WERI-Rb-1 (cell line): ENCODE measurements at regions not wholly inside any gene's neighbourhood (a gene's known extent, or its start where the extent isn't known, plus 50 kb on each side); places are given as distances from the start of the nearest gene placed in this dataset.
"Not testable (repeated sequence)": the region's sequence is repeated elsewhere in the genome, so short reads cannot be mapped to it uniquely, and the experiment has no call there.

Source experiments
- DNase-seq: peaks from one replicate; pipeline ENCODE4 v3.0.0-alpha.2; 2020
- H3K27ac ChIP-seq: fragments of 250-450 bp; sonication (Bioruptor Pico); 2 replicates; pipeline ENCODE4 v1.5.1; 2020; ENCODE audit warnings: mild to moderate bottlenecking, moderate library complexity
- H3K27me3 ChIP-seq: fragments of 250-450 bp; sonication (Bioruptor Pico); 2 replicates; pipeline ENCODE4 v1.5.1; 2021; ENCODE audit warnings: mild to moderate bottlenecking, low read depth, moderate library complexity; ENCODE audit not compliant: insufficient read depth, severe bottlenecking
- H3K36me3 ChIP-seq: fragments of 250-450 bp; sonication (Bioruptor Pico); 2 replicates; pipeline ENCODE4 v1.5.1; 2020; ENCODE audit warnings: mild to moderate bottlenecking, moderate library complexity
- H3K4me3 ChIP-seq: 2 replicates; pipeline ENCODE4 v1.5.1; 2011; ENCODE audit warnings: low read depth, mild to moderate bottlenecking, control low read depth, low read length
- H3K9me3 ChIP-seq: fragments of 250-450 bp; sonication (Bioruptor Pico); 2 replicates; pipeline ENCODE4 v1.5.1; 2021; ENCODE audit warnings: mild to moderate bottlenecking, moderate library complexity; ENCODE audit not compliant: severe bottlenecking
- TF ChIP-seq, protein P1 (sequence below): IDR thresholded peaks from 2 replicates; pipeline ENCODE4 v1.5.1; 2011; ENCODE audit warnings: low read depth, mild to moderate bottlenecking, control low read depth, inconsistent platforms, low read length

DNA sequence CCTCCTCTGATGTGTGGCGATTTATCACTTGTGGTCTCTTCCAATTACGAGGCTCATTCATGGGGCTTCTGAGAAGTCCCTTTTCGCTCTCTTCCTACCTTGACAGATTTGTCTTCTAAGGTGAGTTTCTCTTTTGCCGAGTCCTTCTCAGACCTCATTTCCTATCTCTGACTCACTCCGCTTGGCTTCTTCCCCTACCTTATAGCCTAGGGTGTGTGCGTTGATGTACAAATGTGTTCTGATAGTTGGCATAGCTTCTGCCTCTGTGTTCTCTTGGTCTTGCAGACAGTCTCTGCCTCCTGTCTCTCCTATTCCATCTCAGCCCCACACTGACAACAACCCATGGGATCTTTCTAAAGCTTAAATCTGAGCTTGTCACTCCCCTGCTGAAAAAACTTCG is 56.9 kb upstream of the SHB start:
- TF ChIP-seq, protein P1, sequence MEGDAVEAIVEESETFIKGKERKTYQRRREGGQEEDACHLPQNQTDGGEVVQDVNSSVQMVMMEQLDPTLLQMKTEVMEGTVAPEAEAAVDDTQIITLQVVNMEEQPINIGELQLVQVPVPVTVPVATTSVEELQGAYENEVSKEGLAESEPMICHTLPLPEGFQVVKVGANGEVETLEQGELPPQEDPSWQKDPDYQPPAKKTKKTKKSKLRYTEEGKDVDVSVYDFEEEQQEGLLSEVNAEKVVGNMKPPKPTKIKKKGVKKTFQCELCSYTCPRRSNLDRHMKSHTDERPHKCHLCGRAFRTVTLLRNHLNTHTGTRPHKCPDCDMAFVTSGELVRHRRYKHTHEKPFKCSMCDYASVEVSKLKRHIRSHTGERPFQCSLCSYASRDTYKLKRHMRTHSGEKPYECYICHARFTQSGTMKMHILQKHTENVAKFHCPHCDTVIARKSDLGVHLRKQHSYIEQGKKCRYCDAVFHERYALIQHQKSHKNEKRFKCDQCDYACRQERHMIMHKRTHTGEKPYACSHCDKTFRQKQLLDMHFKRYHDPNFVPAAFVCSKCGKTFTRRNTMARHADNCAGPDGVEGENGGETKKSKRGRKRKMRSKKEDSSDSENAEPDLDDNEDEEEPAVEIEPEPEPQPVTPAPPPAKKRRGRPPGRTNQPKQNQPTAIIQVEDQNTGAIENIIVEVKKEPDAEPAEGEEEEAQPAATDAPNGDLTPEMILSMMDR, result no peak
- no peak for DNase-seq
- Histone ChIP-seq H3K36me3 (no peaks in the 10 kb centered on the region), H3K4me3 (no peak overlapping the region), H3K27ac (peak overlapping the region; percentile 70), H3K9me3 (peaks cover 2% of the 10 kb centered on the region), H3K27me3 (no peaks in the 10 kb centered on the region)

DNA sequence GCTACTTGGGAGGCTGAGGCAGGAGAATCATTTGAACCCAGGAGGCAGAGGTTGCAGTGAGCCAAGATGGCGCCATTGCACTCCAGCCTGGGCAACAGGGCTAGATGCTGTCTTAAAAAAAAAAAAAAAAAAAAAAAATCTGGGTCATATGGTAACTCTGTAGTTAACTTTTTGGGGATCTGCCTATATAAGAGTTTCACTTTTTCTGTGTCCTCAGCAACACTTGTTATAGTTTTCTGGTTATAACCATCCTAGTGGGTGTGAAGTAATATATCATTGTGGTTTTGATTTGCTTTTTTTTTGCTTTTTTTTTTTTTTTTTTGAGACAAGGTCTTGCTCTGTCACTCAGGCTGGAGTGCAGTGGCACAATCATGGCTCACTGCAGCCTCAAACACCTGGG is 54.3 kb upstream of the SHB start:
- not testable (repeated sequence) for H3K36me3 ChIP-seq, H3K9me3 ChIP-seq, H3K4me3 ChIP-seq, H3K27ac ChIP-seq, H3K27me3 ChIP-seq, DNase-seq

DNA sequence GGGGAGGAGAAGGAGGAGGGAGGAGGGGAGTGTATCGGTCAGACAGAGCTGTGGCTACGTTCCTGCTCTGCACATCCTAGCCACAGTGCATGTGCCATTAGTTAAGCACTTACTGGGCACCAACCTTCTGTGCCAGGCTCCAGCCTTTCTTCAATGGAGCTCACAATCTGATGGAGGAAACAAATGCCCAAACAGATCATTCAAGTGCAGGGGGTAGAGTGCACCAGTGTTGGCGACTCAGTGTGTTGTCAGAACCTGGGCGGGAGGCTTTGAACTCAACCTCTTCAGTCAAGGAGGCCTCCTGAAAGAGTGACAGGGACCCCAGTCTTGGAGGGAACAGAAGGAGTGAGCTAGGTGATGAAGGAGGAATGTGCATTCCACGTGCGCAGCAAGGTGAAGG is 51.9 kb upstream of the SHB start:
- TF ChIP-seq, protein P1, result no peak
- H3K9me3 ChIP-seq, result peaks cover 2% of the 10 kb centered on the region
- no peaks in the 10 kb centered on the region for H3K27me3 ChIP-seq
- no peak for DNase-seq
- no peaks in the 10 kb centered on the region for H3K36me3 ChIP-seq
- no peak overlapping the region for H3K27ac ChIP-seq
- H3K4me3 ChIP-seq, result no peak overlapping the region

DNA sequence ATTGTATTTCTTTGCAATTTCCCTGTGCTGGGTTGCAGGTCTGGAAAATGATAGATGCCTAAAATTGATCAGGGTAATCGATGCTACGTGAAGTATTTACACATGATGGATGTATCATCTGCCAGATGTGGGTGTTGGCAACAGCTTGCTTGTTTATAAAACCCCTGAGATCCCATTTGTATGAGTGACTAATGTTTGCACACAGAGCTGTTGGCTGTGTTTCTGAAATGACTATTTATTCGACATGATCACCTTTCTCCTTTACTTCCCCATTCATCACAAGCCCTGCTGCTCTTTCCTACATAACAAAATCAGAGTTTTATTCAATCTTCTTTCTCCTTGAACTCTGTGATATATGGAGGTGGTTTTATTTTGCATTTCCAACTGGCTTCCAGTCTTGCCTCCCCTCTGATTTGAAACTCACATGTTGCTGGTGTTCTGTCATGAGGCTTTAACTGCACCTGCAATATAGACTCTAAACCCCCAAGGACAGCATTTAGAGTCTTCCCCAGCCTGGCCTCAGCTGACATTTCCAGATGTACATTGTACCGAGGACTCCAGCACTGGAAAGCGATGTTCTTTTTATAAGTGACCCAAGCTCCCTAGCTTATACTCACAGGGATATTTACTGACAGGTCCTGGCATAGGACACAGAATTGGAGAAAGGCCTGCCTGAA is 50.7 kb upstream of the SHB start:
- H3K36me3 ChIP-seq, result no peaks in the 10 kb centered on the region
- DNase-seq, result no peak
- no peak overlapping the region for H3K4me3 ChIP-seq
- H3K9me3 ChIP-seq, result peaks cover 2% of the 10 kb centered on the region
- H3K27ac ChIP-seq, result no peak overlapping the region
- TF ChIP-seq, protein P1, result no peak
- H3K27me3 ChIP-seq, result no peaks in the 10 kb centered on the region

DNA sequence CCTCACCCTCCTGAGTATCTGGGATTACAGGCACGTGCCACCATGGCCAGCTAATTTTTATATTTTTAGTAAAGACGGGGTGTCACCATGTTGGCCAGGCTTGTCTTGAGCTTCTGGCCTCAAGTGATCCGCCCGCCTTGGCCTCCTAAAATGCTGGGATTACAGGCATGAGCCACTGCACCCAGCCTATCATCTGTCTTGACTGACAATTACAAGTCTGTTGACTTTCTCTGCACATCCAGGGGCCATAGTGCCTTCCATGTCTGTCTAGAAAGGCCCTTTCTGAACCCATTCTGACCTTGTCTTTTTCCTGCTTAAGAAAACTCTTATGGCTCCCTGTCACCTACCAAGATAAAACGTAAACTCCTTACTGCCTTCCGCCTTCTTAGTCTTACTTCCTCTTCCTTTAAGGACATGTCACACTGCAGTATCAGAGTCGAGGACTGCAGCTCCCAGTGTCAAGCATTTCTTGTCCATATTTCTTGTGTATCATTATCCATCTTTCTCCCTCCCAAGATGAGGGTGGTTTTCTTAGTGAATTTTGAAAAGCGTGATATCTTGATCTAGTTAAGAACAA is 49.9 kb upstream of the SHB start:
- no peak overlapping the region for H3K27ac ChIP-seq
- no peak overlapping the region for H3K4me3 ChIP-seq
- TF ChIP-seq, protein P1, result no peak
- H3K27me3 ChIP-seq, result no peaks in the 10 kb centered on the region
- DNase-seq, result no peak
- H3K36me3 ChIP-seq, result no peaks in the 10 kb centered on the region
- no peaks in the 10 kb centered on the region for H3K9me3 ChIP-seq
